ENCODE measurements at regions not wholly inside any gene's neighbourhood (a gene's known extent, or its start where the extent isn't known, plus 50 kb on each side); places are given as distances from the start of the nearest gene placed in this dataset.

DNA sequence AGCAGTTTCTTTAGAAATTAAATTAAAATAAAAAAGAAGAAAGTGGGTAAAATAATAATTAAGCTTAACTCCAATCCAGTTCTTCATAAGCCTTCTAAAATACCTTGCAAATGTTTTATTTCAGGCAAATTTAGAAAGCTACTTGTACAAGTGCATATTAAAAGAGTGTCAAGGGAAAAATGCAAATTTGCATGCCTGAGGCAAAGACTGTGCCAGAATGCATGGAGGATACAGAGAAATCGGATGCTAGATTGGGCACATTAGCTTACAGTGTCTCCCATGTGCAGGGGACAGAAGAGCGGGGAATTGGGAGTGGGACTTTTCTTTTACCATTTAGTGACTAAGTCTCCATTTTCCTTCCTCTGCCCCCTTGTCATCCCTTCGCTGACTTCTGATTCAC lies 173.0 kb upstream of the NWD2 start:
- TF ChIP-seq, protein P1, sequence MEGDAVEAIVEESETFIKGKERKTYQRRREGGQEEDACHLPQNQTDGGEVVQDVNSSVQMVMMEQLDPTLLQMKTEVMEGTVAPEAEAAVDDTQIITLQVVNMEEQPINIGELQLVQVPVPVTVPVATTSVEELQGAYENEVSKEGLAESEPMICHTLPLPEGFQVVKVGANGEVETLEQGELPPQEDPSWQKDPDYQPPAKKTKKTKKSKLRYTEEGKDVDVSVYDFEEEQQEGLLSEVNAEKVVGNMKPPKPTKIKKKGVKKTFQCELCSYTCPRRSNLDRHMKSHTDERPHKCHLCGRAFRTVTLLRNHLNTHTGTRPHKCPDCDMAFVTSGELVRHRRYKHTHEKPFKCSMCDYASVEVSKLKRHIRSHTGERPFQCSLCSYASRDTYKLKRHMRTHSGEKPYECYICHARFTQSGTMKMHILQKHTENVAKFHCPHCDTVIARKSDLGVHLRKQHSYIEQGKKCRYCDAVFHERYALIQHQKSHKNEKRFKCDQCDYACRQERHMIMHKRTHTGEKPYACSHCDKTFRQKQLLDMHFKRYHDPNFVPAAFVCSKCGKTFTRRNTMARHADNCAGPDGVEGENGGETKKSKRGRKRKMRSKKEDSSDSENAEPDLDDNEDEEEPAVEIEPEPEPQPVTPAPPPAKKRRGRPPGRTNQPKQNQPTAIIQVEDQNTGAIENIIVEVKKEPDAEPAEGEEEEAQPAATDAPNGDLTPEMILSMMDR (conservative IDR thresholded peaks at IDR 0.05; ENCODE audit: low read depth, low read length), result no peak

DNA sequence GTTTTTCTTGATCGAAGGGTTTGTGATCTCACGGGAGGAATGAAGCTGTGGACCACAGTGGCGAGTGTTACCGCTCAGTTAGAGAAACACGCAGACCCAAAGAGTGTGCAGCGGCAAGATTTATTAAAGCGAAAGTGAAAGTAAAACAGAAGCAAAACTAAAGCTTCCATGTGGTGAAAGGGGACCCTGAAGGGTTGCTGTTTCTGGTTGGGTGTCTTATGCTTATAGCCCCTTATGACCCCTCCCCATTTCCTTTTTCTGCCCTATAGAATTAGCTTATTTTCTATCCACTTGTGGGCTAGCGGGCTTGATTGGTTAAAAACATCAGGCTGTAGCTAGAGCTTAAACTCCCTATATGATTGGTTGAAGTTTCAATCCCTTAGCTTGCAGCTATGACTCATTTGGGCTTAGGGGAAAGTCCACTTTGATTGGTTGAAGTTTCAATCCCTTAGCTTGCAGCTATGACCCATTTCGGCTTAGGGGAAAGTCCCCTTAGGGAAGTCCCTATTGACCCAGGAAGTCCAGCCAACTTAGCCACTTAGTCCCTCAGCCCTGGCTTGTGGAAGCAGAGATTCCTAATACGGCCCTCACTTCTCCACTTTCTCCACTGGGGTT lies 171.2 kb upstream of the NWD2 start:
- DNase-seq (ENCODE audit: low read depth), result no peak
- H3K4me3 ChIP-seq (ENCODE audit: low read depth, low read length), result no peak overlapping the region
- TF ChIP-seq, protein P1 (conservative IDR thresholded peaks at IDR 0.05; ENCODE audit: low read depth, low read length), result no peak

More for the DNA sequence above, 173.0 kb upstream of the NWD2 start:
- H3K4me3 ChIP-seq (ENCODE audit: low read depth, low read length), result no peak overlapping the region
- DNase-seq (ENCODE audit: low read depth), result no peak

DNA sequence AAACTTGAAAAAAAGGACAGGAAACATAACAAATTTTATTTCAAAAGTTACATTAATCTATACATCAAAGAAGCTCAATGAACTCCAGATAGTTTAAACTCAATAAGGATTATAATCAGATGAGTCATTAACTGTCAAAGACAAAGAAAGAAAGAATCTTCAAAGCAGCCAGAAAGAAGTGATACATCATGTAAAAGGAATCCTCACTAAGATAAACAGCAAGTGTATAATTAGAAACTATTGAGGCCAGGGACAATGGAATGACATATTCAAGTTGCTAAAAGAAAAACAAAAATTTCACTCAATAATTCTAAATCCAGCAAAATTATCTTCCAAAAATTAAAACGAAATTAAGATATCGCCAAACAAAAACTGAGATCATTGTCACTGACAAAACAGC lies 161.6 kb upstream of the NWD2 start:
- H3K4me3 ChIP-seq (ENCODE audit: low read depth, low read length), result no peak overlapping the region
- no peak for DNase-seq (ENCODE audit: low read depth)
- TF ChIP-seq, protein P1 (conservative IDR thresholded peaks at IDR 0.05; ENCODE audit: low read depth, low read length), result no peak

DNA sequence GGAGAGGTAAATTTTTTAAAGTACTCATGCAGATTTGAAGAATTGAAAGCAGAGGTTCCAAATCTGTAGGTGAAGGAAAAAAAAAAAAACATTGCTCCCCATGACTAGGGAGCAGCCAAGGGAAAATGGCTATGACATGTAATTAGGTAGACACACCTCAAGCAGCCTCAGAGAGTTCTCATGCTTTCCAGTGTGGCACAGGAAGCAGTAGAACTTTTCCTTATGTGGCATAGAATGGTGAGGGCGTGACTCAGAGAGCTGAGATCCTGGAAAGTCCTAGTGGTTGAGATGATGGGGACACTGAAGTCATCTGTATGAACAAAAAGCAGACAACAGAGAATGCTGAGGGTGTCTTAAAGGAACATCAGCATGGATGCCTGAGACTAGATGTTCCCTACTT lies 148.6 kb upstream of the NWD2 start:
- no peak overlapping the region for H3K4me3 ChIP-seq (ENCODE audit: low read depth, low read length)
- TF ChIP-seq, protein P1 (conservative IDR thresholded peaks at IDR 0.05; ENCODE audit: low read depth, low read length), result no peak
- DNase-seq (ENCODE audit: low read depth), result no peak

DNA sequence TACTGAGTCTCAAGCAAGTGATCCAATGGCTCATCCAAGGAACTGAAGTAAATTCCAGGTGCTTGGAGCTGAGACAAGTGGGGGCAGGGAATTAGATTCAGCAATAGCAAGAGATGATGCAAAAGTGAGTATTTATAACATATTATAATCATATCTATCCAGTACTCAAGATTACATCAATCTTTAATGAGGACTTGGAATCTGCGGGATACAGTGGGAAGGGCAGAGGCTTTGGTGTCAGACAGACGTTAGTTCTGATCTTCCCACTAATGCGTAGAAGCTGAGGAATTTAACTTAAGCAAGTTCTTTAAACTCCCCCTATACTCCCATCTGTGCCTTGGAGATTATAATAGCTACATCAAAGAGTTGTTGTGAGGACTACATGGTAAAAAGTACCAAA lies 143.4 kb upstream of the NWD2 start:
- TF ChIP-seq, protein P1 (conservative IDR thresholded peaks at IDR 0.05; ENCODE audit: low read depth, low read length), result no peak
- DNase-seq (ENCODE audit: low read depth), result no peak
- H3K4me3 ChIP-seq (ENCODE audit: low read depth, low read length), result no peak overlapping the region

DNA sequence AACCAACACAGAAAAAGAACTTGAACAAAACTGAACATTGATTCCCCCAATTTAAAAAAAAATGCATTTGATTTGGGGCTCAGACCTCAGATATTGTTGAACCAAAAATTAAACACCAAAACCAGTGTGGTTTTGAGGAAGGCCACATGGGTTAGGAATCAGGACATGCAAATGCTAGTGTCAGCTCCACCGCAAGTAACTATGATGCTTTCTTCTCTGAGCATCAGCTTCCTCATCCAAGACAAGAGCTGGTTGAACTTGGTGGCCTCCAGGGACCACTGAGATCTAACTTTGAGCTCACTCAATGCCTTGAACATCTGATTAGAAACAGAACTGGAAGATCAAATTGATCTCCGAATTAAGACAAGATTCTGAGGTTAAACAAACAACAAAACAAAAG lies 142.9 kb upstream of the NWD2 start:
- no peak for DNase-seq (ENCODE audit: low read depth)
- TF ChIP-seq, protein P1 (conservative IDR thresholded peaks at IDR 0.05; ENCODE audit: low read depth, low read length), result no peak
- H3K4me3 ChIP-seq (ENCODE audit: low read depth, low read length), result no peak overlapping the region

DNA sequence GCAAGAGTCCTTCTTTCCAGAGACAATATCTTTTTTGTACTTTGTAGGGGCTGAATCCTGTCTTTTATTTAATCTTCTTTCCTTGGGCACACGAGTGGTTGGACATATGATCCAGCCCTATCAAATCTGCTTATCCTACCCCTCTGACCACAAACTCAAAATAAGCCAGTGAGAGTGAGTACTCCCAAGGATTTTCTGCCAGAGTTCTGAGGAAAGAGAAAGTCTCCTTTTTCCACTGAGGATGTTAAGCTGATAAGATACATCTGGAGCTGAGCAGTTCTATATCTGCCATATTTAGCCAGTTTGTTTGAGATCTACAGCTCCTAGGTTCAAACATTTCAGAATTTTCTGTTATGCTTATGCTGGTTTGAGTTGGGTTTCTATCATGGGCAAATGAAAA lies 134.8 kb upstream of the NWD2 start:
- H3K4me3 ChIP-seq (ENCODE audit: low read depth, low read length), result no peak overlapping the region
- no peak for DNase-seq (ENCODE audit: low read depth)
- TF ChIP-seq, protein P1 (conservative IDR thresholded peaks at IDR 0.05; ENCODE audit: low read depth, low read length), result no peak

Measured in epithelial cell of proximal tubule (primary cell).